ENCODE measurements at regions not wholly inside any gene's neighbourhood (a gene's known extent, or its start where the extent isn't known, plus 50 kb on each side); places are given as distances from the start of the nearest gene placed in this dataset.

- Histone ChIP-seq H3K9ac (ENCODE audit: insufficient read depth in 1 of 2, low read length in 2 of 2) (no peak overlapping the region), H3K27ac (ENCODE audit: low read depth in 1 of 2, low read length in 1 of 2) (peak overlapping the region; percentile 46 to 93)
- 0 to 1% methylated on average over 36 to 46 of the region's 46 CpGs for WGBS, 2 donors
These were observed 104.0 kb downstream of the FAM53A start for GRCh38 chr4:1579901-1580691.

GRCh38 chr4:1579001-1579900, 104.9 kb downstream of the FAM53A start:
- peaks cover 0 to 7% (median 0%) of the 10 kb centered on the region in 5 donors for H3K4me1 ChIP-seq (ENCODE audit: control insufficient read depth in 5 of 5, insufficient read depth in 5 of 5, low read length in 5 of 5)
- H3K27ac ChIP-seq (ENCODE audit: low read depth in 1 of 2, low read length in 1 of 2) = peak overlapping the region; percentile 48 to 93
- H3K27me3 ChIP-seq (ENCODE audit: control insufficient read depth in 3 of 3, insufficient read depth in 3 of 3, low read length in 2 of 3) = peaks cover 0 to 36% (median 12%) of the 10 kb centered on the region in 3 donors
- no peaks in the 10 kb centered on the region for H3K9me3 ChIP-seq (ENCODE audit: control insufficient read depth in 4 of 4, insufficient read depth in 3 of 4, low read length in 3 of 4)
- DNase-seq (peak; percentile 16 to 42 (median 34)), ATAC-seq (ENCODE audit: insufficient read depth, low FRiP score) (peak; percentile 60)
- 1% methylated on average over 67 to 91 of the region's 91 CpGs for WGBS, 2 donors
- peak overlapping the region; percentile 40 for H3K4me3 ChIP-seq
- no peak overlapping the region for H3K9ac ChIP-seq (ENCODE audit: insufficient read depth in 1 of 2, low read length in 2 of 2)
- no peaks in the 10 kb centered on the region for H3K36me3 ChIP-seq (ENCODE audit: control insufficient read depth in 4 of 4, insufficient read depth in 4 of 4, low read length in 4 of 4)
- no peak for TF ChIP-seq CTCF (IDR thresholded peaks at IDR 0.05; ENCODE audit: control extremely low read depth, extremely low read depth)

More at GRCh38 chr4:1579901-1580691, 104.0 kb downstream of the FAM53A start:
- Histone ChIP-seq H3K9me3 (ENCODE audit: control insufficient read depth in 4 of 4, insufficient read depth in 3 of 4, low read length in 3 of 4) (peaks cover 0 to 2% (median 0%) of the 10 kb centered on the region in 4 donors), H3K36me3 (ENCODE audit: control insufficient read depth in 4 of 4, insufficient read depth in 4 of 4, low read length in 4 of 4) (no peaks in the 10 kb centered on the region), H3K4me1 (ENCODE audit: control insufficient read depth in 5 of 5, insufficient read depth in 5 of 5, low read length in 5 of 5) (peaks cover 0 to 7% (median 0%) of the 10 kb centered on the region in 5 donors), H3K27me3 (ENCODE audit: control insufficient read depth in 3 of 3, insufficient read depth in 3 of 3, low read length in 2 of 3) (peaks cover 0 to 37% (median 12%) of the 10 kb centered on the region in 3 donors), H3K4me3 (peak overlapping the region; percentile 47)
- peak; percentile 22 to 70 (median 35) for DNase-seq
- peak; percentile 91 for ATAC-seq (ENCODE audit: insufficient read depth, low FRiP score)
- TF ChIP-seq CTCF (IDR thresholded peaks at IDR 0.05; ENCODE audit: control extremely low read depth, extremely low read depth) = no peak

- 39 to 42% methylated on average over 33 of the region's 34 CpGs for WGBS, 2 donors
- H3K9me3 ChIP-seq (ENCODE audit: control insufficient read depth in 4 of 4, insufficient read depth in 3 of 4, low read length in 3 of 4) = no peaks in the 10 kb centered on the region
- H3K27ac ChIP-seq (ENCODE audit: low read depth in 1 of 2, low read length in 1 of 2) = no peak overlapping the region
- H3K27me3 ChIP-seq (ENCODE audit: control insufficient read depth in 3 of 3, insufficient read depth in 3 of 3, low read length in 2 of 3) = peaks cover 0 to 36% (median 12%) of the 10 kb centered on the region in 3 donors
- H3K4me3 ChIP-seq = no peak overlapping the region
- DNase-seq = no peak
- no peak overlapping the region for H3K9ac ChIP-seq (ENCODE audit: insufficient read depth in 1 of 2, low read length in 2 of 2)
- peaks cover 0 to 7% (median 0%) of the 10 kb centered on the region in 5 donors for H3K4me1 ChIP-seq (ENCODE audit: control insufficient read depth in 5 of 5, insufficient read depth in 5 of 5, low read length in 5 of 5)
- H3K36me3 ChIP-seq (ENCODE audit: control insufficient read depth in 4 of 4, insufficient read depth in 4 of 4, low read length in 4 of 4) = no peaks in the 10 kb centered on the region
- no peak for TF ChIP-seq CTCF (IDR thresholded peaks at IDR 0.05; ENCODE audit: control extremely low read depth, extremely low read depth)
- no peak for ATAC-seq (ENCODE audit: insufficient read depth, low FRiP score)
These were observed 105.8 kb downstream of the FAM53A start for GRCh38 chr4:1578251-1578773.
